Natural killer cell (primary cell): ENCODE measurements at regions not wholly inside any gene's neighbourhood (a gene's known extent, or its start where the extent isn't known, plus 50 kb on each side); places are given as distances from the start of the nearest gene placed in this dataset.

Experiments
- ATAC-seq, 3 donors: fragments of 150-1000 bp in 2 of 3; fragments of 200-7000 bp in 1 of 3; cut with Tn5 transposase; 1 replicate in 1 of 3; 2 replicates in 2 of 3; pipeline ENCODE4 v1.10.0; 2021; ENCODE audit warnings: mild to moderate bottlenecking in 2 of 3, moderate library complexity in 2 of 3
- DNase-seq, 2 donors: peaks; one replicate each; pipeline versions ENCODE4 v3.0.0 to v3.0.0-alpha.2; 2013 to 2021; ENCODE audit warnings: mixed read lengths in 1 of 2
- H3K27ac ChIP-seq: one replicate; pipeline ENCODE4 v1.5.1; 2013; ENCODE audit warnings: mild to moderate bottlenecking, low read length
- H3K27me3 ChIP-seq: one replicate; pipeline ENCODE4 v1.6.1; 2013; ENCODE audit warnings: low read length; ENCODE audit not compliant: control insufficient read depth, insufficient read depth
- H3K36me3 ChIP-seq: one replicate; pipeline ENCODE4 v1.6.1; 2013; ENCODE audit warnings: low read length; ENCODE audit not compliant: control insufficient read depth, insufficient read depth
- H3K4me1 ChIP-seq: one replicate; pipeline ENCODE4 v1.6.1; 2013; ENCODE audit warnings: low read length; ENCODE audit not compliant: control insufficient read depth, insufficient read depth
- H3K4me3 ChIP-seq: one replicate; pipeline ENCODE4 v1.5.1; 2013; ENCODE audit warnings: low read length
- H3K9me3 ChIP-seq: one replicate; pipeline ENCODE4 v1.6.1; 2013; ENCODE audit warnings: low read length; ENCODE audit not compliant: control insufficient read depth, insufficient read depth
- H3K27ac Mint-ChIP-seq, 2 donors: one replicate each; pipeline ENCODE4 v1.8.0; 2022; ENCODE audit warnings: mild to moderate bottlenecking in 2 of 2, mixed read lengths in 2 of 2, moderate library complexity in 1 of 2
- H3K27me3 Mint-ChIP-seq, 2 donors: one replicate each; pipeline ENCODE4 v1.8.0; 2022; ENCODE audit warnings: low read depth in 2 of 2, mixed read lengths in 2 of 2
- H3K36me3 Mint-ChIP-seq: one replicate; pipeline ENCODE4 v1.8.0; 2022; ENCODE audit warnings: mixed read lengths
- H3K4me1 Mint-ChIP-seq, 2 donors: one replicate each; pipeline ENCODE4 v1.8.0; 2022; ENCODE audit warnings: mixed read lengths in 2 of 2
- H3K4me3 Mint-ChIP-seq: one replicate; pipeline ENCODE4 v1.8.0; 2022; ENCODE audit warnings: mild to moderate bottlenecking, moderate library complexity, mixed read lengths
- H3K9me3 Mint-ChIP-seq, 2 donors: one replicate each; pipeline ENCODE4 v1.8.0; 2022; ENCODE audit warnings: mixed read lengths in 2 of 2
- CTCF ChIP-seq: fragments of 200-600 bp; IDR thresholded peaks from one replicate; pipeline ENCODE4 v1.8.0; 2022; ENCODE audit warnings: antibody characterized with exemption
- WGBS: methylation state at CpG from one replicate; pipeline ENCODE4 v1.1.7; 2013; ENCODE audit warnings: missing lambda C conversion rate; ENCODE audit not compliant: insufficient coverage; 5-methylcytosine and 5-hydroxymethylcytosine counted together
- intact Hi-C: fragments of 100-400 bp; cut with micrococcal nuclease; formaldehyde crosslinking; loops from one replicate; pipeline ENCODE4 v1.14.2; 2022

- Histone ChIP-seq H3K9me3 (no peaks in the 10 kb centered on the region), H3K27ac (no peak overlapping the region), H3K4me1 (no peaks in the 10 kb centered on the region), H3K27me3 (no peaks in the 10 kb centered on the region), H3K36me3 (no peaks in the 10 kb centered on the region), H3K4me3 (no peak overlapping the region)
- no peaks in the 10 kb centered on the region for H3K9me3 Mint-ChIP-seq
- WGBS = 89% methylated on average over 2 of the region's 2 CpGs
- no peak overlapping the region for H3K27ac Mint-ChIP-seq
- no peak for ATAC-seq
- intact Hi-C loops = no loop called here
- TF ChIP-seq CTCF = no peak
- H3K4me3 Mint-ChIP-seq = no peak overlapping the region
- peaks cover 21 to 39% of the 10 kb centered on the region in 2 donors for H3K27me3 Mint-ChIP-seq
- H3K4me1 Mint-ChIP-seq = no peaks in the 10 kb centered on the region
- DNase-seq = no peak
- H3K36me3 Mint-ChIP-seq = no peaks in the 10 kb centered on the region
Observed at GRCh38 chr11:130691581-130691980, 224.7 kb downstream of the SNX19 start.

DNA sequence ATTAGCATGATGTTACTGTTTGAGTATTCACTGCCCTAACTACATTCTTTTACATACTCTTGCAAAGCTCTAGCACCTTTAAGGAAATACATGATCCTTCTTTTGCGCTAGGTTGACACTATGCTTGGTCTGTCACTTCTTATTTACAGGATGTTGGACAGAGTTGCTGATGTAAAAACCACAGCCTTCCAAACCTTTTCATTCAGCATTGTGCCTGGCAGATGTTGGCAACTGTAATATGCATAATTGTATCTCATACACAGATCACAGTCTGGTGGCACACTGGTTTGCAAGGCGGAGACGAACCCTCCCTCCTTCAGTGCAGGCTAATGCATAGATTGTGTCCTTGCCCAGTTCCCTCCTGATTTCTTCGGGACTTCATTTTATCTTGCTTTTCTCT, 224.1 kb downstream of the SNX19 start:
- H3K9me3 Mint-ChIP-seq = no peaks in the 10 kb centered on the region
- Histone ChIP-seq H3K27ac (no peak overlapping the region), H3K4me1 (no peaks in the 10 kb centered on the region), H3K27me3 (no peaks in the 10 kb centered on the region), H3K36me3 (no peaks in the 10 kb centered on the region), H3K4me3 (no peak overlapping the region), H3K9me3 (no peaks in the 10 kb centered on the region)
- H3K36me3 Mint-ChIP-seq = no peaks in the 10 kb centered on the region
- 91% methylated on average over 4 of the region's 4 CpGs for WGBS
- H3K4me3 Mint-ChIP-seq = no peak overlapping the region
- H3K27ac Mint-ChIP-seq = no peak overlapping the region
- H3K27me3 Mint-ChIP-seq = peaks cover 20 to 39% of the 10 kb centered on the region in 2 donors
- H3K4me1 Mint-ChIP-seq = no peaks in the 10 kb centered on the region
- ATAC-seq (no peak), DNase-seq (no peak)
- intact Hi-C loops = no loop called here
- TF ChIP-seq CTCF = no peak

GRCh38 chr11:130693543-130693942, 222.7 kb downstream of the SNX19 start:
- ATAC-seq = no peak
- WGBS = 95% methylated on average over 5 of the region's 5 CpGs
- H3K36me3 Mint-ChIP-seq = no peaks in the 10 kb centered on the region

More at GRCh38 chr11:130693543-130693942, 222.7 kb downstream of the SNX19 start:
- DNase-seq = no peak
- Mint-ChIP-seq H3K27ac (no peak overlapping the region), H3K4me3 (no peak overlapping the region), H3K9me3 (no peaks in the 10 kb centered on the region), H3K27me3 (peaks cover 18 to 39% of the 10 kb centered on the region in 2 donors), H3K4me1 (no peaks in the 10 kb centered on the region)
- intact Hi-C loops = no loop called here
- H3K4me3 ChIP-seq = no peak overlapping the region
- TF ChIP-seq CTCF = no peak
- H3K27ac ChIP-seq = no peak overlapping the region
- H3K9me3 ChIP-seq = no peaks in the 10 kb centered on the region
- no peaks in the 10 kb centered on the region for H3K36me3 ChIP-seq
- H3K27me3 ChIP-seq = no peaks in the 10 kb centered on the region
- no peaks in the 10 kb centered on the region for H3K4me1 ChIP-seq
